ENCODE measurements at regions not wholly inside any gene's neighbourhood (a gene's known extent, or its start where the extent isn't known, plus 50 kb on each side); places are given as distances from the start of the nearest gene placed in this dataset.
"Not testable (repeated sequence)": the region's sequence is repeated elsewhere in the genome, so short reads cannot be mapped to it uniquely, and the experiment has no call there.

DNA sequence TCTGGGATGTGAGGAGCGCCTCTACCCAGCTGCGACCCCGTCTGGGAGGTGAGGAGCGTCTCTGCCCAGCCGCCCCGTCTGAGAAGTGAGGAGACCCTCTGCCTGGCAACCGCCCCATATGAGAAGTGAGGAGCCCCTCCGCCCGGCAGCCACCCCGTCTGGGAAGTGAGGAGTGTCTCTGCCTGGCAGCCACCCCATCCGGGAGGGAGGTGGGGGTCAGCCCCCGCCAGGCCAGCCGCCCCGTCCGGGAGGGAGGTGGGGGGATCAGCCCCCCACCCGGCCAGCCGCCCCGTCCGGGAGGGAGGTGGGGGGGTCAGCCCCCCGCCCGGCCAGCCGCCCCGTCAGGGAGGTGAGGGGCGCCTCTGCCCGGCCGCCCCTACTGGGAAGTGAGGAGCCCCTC, 76.0 kb downstream of the FZD4 start:
- POLR2A ChIA-PET; BruUV-seq (replicated peaks); ATAC-seq; CTCF ChIA-PET; FAIRE-seq; in situ Hi-C loops (cut with MboI); H3K4me2 ChIP-seq (ENCODE audit: control insufficient read depth, insufficient read depth); intact Hi-C loops (cut with micrococcal nuclease; ENCODE audit: unreplicated experiment); SMC1A ChIA-PET (ENCODE audit: uncharacterized antibody, unreplicated experiment); H2AFZ ChIP-seq (ENCODE audit: control insufficient read depth, low read depth, low read length); H3K4me1 ChIP-seq (ENCODE audit: control insufficient read depth, insufficient read depth, low read length); H3K4me3 ChIP-seq; RAD21 ChIA-PET (ENCODE audit: unreplicated experiment); H3K9ac ChIP-seq (ENCODE audit: control insufficient read depth, insufficient read depth, low read length); H3K9me3 ChIP-seq (replicated peaks; ENCODE audit: control insufficient read depth, insufficient read depth, low read length); H4K20me1 ChIP-seq (ENCODE audit: control insufficient read depth, insufficient read depth); H3K36me3 ChIP-seq (ENCODE audit: control insufficient read depth in 2 of 2, insufficient read depth in 2 of 2, low read length in 1 of 2); DNase-seq (ENCODE audit: low read depth, low spot score); H3K79me2 ChIP-seq (ENCODE audit: control insufficient read depth, insufficient read depth, low read length); H3K27ac ChIP-seq (ENCODE audit: control insufficient read depth, insufficient read depth); H3K27me3 ChIP-seq (replicated peaks in 1 of 2; ENCODE audit: control insufficient read depth in 2 of 2, insufficient read depth in 2 of 2, low read length in 1 of 2): not testable (repeated sequence)
- no CpG with 5 or more reads among the region's 26 CpGs for WGBS (ENCODE audit: insufficient coverage, insufficient replicate concordance, low lambda C conversion rate, missing lambda C conversion rate)

- ChIA-PET RAD21 (ENCODE audit: unreplicated experiment) (no interaction called here), POLR2A (no interaction called here), SMC1A (ENCODE audit: uncharacterized antibody, unreplicated experiment) (no interaction called here), CTCF (no interaction called here)
- no peaks in the 10 kb centered on the region for H4K20me1 ChIP-seq (ENCODE audit: control insufficient read depth, insufficient read depth)
- H3K9me3 ChIP-seq (replicated peaks; ENCODE audit: control insufficient read depth, insufficient read depth, low read length) = no peaks in the 10 kb centered on the region
- H3K36me3 ChIP-seq (ENCODE audit: control insufficient read depth in 2 of 2, insufficient read depth in 2 of 2, low read length in 1 of 2) = no peaks in the 10 kb centered on the region
- intact Hi-C loops (cut with micrococcal nuclease; ENCODE audit: unreplicated experiment) (no loop called here), in situ Hi-C loops (cut with MboI) (no loop called here)
- H3K4me1 ChIP-seq (ENCODE audit: control insufficient read depth, insufficient read depth, low read length) = no peaks in the 10 kb centered on the region
- no peak overlapping the region for H3K4me3 ChIP-seq
- FAIRE-seq (no peak), DNase-seq (ENCODE audit: low read depth, low spot score) (no peak), ATAC-seq (no peak)
- no TSS peak for BruUV-seq (replicated peaks)
- H2AFZ ChIP-seq (ENCODE audit: control insufficient read depth, low read depth, low read length) = no peak overlapping the region
- no peak overlapping the region for H3K9ac ChIP-seq (ENCODE audit: control insufficient read depth, insufficient read depth, low read length)
- 32% methylated on average over 3 of the region's 3 CpGs for whole genome bisulfite sequencing (ENCODE audit: insufficient coverage, insufficient replicate concordance, low lambda C conversion rate, missing lambda C conversion rate)
- H3K4me2 ChIP-seq (ENCODE audit: control insufficient read depth, insufficient read depth) = no peak overlapping the region
- TF ChIP-seq, protein P1, sequence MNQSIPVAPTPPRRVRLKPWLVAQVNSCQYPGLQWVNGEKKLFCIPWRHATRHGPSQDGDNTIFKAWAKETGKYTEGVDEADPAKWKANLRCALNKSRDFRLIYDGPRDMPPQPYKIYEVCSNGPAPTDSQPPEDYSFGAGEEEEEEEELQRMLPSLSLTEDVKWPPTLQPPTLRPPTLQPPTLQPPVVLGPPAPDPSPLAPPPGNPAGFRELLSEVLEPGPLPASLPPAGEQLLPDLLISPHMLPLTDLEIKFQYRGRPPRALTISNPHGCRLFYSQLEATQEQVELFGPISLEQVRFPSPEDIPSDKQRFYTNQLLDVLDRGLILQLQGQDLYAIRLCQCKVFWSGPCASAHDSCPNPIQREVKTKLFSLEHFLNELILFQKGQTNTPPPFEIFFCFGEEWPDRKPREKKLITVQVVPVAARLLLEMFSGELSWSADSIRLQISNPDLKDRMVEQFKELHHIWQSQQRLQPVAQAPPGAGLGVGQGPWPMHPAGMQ (IDR thresholded peaks at IDR 0.05; ENCODE audit: borderline replicate concordance) = no peak
- TF ChIP-seq SMAD5 (IDR thresholded peaks at IDR 0.05; ENCODE audit: low read depth) = no peak
- no peak for TF ChIP-seq TAF1 (IDR thresholded peaks at IDR 0.05; ENCODE audit: borderline replicate concordance, low read depth, low read length)
- no peak for TF ChIP-seq ZNF622 (IDR thresholded peaks at IDR 0.05)
- TF ChIP-seq STAT1 (conservative IDR thresholded peaks at IDR 0.05) = no peak
- no peak for TF ChIP-seq SMAD1 (IDR thresholded peaks at IDR 0.05; ENCODE audit: low read depth, partially characterized antibody)
- no peak for TF ChIP-seq E2F4 (IDR thresholded peaks at IDR 0.05; ENCODE audit: low read depth, low read length)
- no peak overlapping the region for H3K27ac ChIP-seq (ENCODE audit: control insufficient read depth, insufficient read depth)
- no peaks in the 10 kb centered on the region for H3K27me3 ChIP-seq (replicated peaks in 1 of 2; ENCODE audit: control insufficient read depth in 2 of 2, insufficient read depth in 2 of 2, low read length in 1 of 2)
- no peaks in the 10 kb centered on the region for H3K79me2 ChIP-seq (ENCODE audit: control insufficient read depth, insufficient read depth, low read length)
Measured at GRCh38 chr11:86885311-86885710, 69.9 kb downstream of the FZD4 start.
